K562 (cell line): ENCODE measurements at regions not wholly inside any gene's neighbourhood (a gene's known extent, or its start where the extent isn't known, plus 50 kb on each side); places are given as distances from the start of the nearest gene placed in this dataset.

Experiments
- ATAC-seq: fragments of 200-7000 bp; cut with Tn5 transposase; 3 replicates; pipeline ENCODE4 v1.9.1; 2020; ENCODE audit warnings: moderate library complexity
- BruUV-seq: library from RNA; stranded (reverse); fragments of 400-500 nt; replicated peaks from 2 replicates; lab custom pipeline; 2021; lab: Mats Ljungman, UMichigan
- CTCF ChIA-PET: fragments of 300-600 bp; formaldehyde crosslinking; extraction: SDS; loops from one replicate; lab custom pipeline; 2021; ENCODE audit warnings: low intra/inter-chr PET ratio; lab: Yijun Ruan, JAX
- POLR2A ChIA-PET: fragments of 300-600, 350-650 bp; sonication (Branson Sonifier 250); formaldehyde crosslinking; extraction: SDS; loops from one replicate; lab custom pipeline; 2021; ENCODE audit warnings: antibody characterized with exemption, inconsistent platforms; lab: Yijun Ruan, JAX
- DNase-seq, 4 experiments: peaks; one replicate each; pipeline versions ENCODE4 v3.0.0 to v3.0.0-alpha.2; 2011 to 2018; ENCODE audit warnings: low spot score in 3 of 4, mixed read lengths in 3 of 4; ENCODE audit errors: extremely low read depth in 1 of 4
- FAIRE-seq: peaks from 2 replicates; lab custom pipeline; 2011; peaks lifted over from hg19 to GRCh38; lab: Jason Lieb, UNC
- H2AFZ ChIP-seq: 2 replicates; pipeline ENCODE4 v1.6.0; 2011; ENCODE audit warnings: low read depth, low read length, control low read depth, inconsistent platforms
- H3K27ac ChIP-seq: fragments of 200-600 bp; 3 replicates; pipeline ENCODE4 v1.8.0; 2011; ENCODE audit warnings: low read depth, mild to moderate bottlenecking, control low read depth, inconsistent platforms, low read length, moderate library complexity, mixed read lengths; ENCODE audit errors: extremely low read depth
- H3K27me3 ChIP-seq, 2 experiments: fragments of 300-600 bp in 1 of 2; 2 replicates in 1 of 2; 3 replicates in 1 of 2; pipeline versions ENCODE4 v1.6.0 to v1.8.0; 2011; ENCODE audit warnings: inconsistent platforms in 2 of 2, low read length in 2 of 2, mild to moderate bottlenecking in 1 of 2, mixed read lengths in 1 of 2, moderate library complexity in 1 of 2; ENCODE audit not compliant: control insufficient read depth in 2 of 2, insufficient read depth in 2 of 2
- H3K36me3 ChIP-seq: fragments of 300-600 bp; 3 replicates; pipeline ENCODE4 v1.8.0; 2011; ENCODE audit warnings: mild to moderate bottlenecking, low read length, inconsistent platforms; ENCODE audit not compliant: control insufficient read depth, insufficient read depth
- H3K4me1 ChIP-seq, 2 experiments: fragments of 200-600 bp in 1 of 2; replicated peaks in 1 of 2; 2 replicates in 1 of 2; 3 replicates in 1 of 2; pipeline versions ENCODE4 v1.5.1 to v1.8.0; 2011; ENCODE audit warnings: inconsistent platforms in 2 of 2, low read length in 2 of 2, mild to moderate bottlenecking in 1 of 2, mixed read lengths in 1 of 2, moderate library complexity in 1 of 2; ENCODE audit not compliant: control insufficient read depth in 2 of 2, insufficient read depth in 2 of 2
- H3K4me2 ChIP-seq: 2 replicates; pipeline ENCODE4 v1.6.1; 2011; ENCODE audit warnings: low read length, control low read depth, inconsistent platforms, mixed read lengths; ENCODE audit not compliant: insufficient read depth
- H3K4me3 ChIP-seq: fragments of 200-600 bp; sonication (generic), shearing (Covaris generic); 2 replicates; pipeline ENCODE4 v1.5.1; 2016; ENCODE audit warnings: control low read depth, inconsistent platforms
- H3K79me2 ChIP-seq: fragments of 200-600 bp; 3 replicates; pipeline ENCODE4 v1.8.0; 2011; ENCODE audit warnings: low read length, inconsistent platforms; ENCODE audit not compliant: control insufficient read depth, insufficient read depth
- H3K9ac ChIP-seq, 2 experiments: 2 replicates each; pipeline versions ENCODE4 v1.6.0 to v1.6.1; 2011; ENCODE audit warnings: low read depth in 2 of 2, low read length in 2 of 2, control low read depth in 1 of 2, inconsistent platforms in 1 of 2, mild to moderate bottlenecking in 1 of 2, mixed read lengths in 1 of 2; ENCODE audit not compliant: insufficient read depth in 1 of 2
- H3K9me1 ChIP-seq: one replicate; pipeline ENCODE4 v1.6.0; 2011; ENCODE audit warnings: inconsistent platforms, mild to moderate bottlenecking, low read length, moderate library complexity; ENCODE audit not compliant: control insufficient read depth, insufficient read depth
- H3K9me3 ChIP-seq: replicated peaks from 2 replicates; pipeline ENCODE4 v1.5.1; 2011; ENCODE audit warnings: low read depth, low read length, inconsistent platforms; ENCODE audit not compliant: control insufficient read depth, insufficient read depth
- H4K20me1 ChIP-seq: replicated peaks from 2 replicates; pipeline ENCODE4 v1.6.1; 2011; ENCODE audit warnings: low read length, inconsistent platforms, mixed read lengths; ENCODE audit not compliant: control insufficient read depth, insufficient read depth
- CBX5 ChIP-seq: IDR thresholded peaks from 2 replicates; pipeline ENCODE4 v1.6.1; 2014; ENCODE audit warnings: low read depth, borderline replicate concordance
- ERF ChIP-seq: fragments of 450-650 bp; formaldehyde crosslinking; IDR thresholded peaks from 2 replicates; pipeline ENCODE4 v1.4.0; 2020; ENCODE audit warnings: mild to moderate bottlenecking, mixed read lengths
- FOXM1 ChIP-seq, 2 experiments: fragments of 450-650 bp in 1 of 2; sonication (generic) in 1 of 2; formaldehyde crosslinking in 1 of 2; IDR thresholded peaks; 2 replicates each; pipeline versions ENCODE4 v1.6.1 to v1.9.0; 2017 to 2022; ENCODE audit warnings: low read depth in 2 of 2, mild to moderate bottlenecking in 2 of 2, missing genetic modification reagents in 1 of 2, moderate library complexity in 1 of 2
- HNRNPLL ChIP-seq: fragments of 200-400 bp; formaldehyde crosslinking; IDR thresholded peaks from 2 replicates; pipeline ENCODE4 v1.6.1; 2017; ENCODE audit warnings: low read length, low read depth, mild to moderate bottlenecking; ENCODE audit not compliant: poor library complexity, severe bottlenecking
- ILK ChIP-seq: fragments of 450-650 bp; IDR thresholded peaks from 2 replicates; pipeline ENCODE4 v1.6.1; 2016; ENCODE audit warnings: missing genetic modification characterization, low read depth, mild to moderate bottlenecking, missing compliant biosample characterization, moderate library complexity, borderline replicate concordance
- NBN ChIP-seq: fragments of 450-650 bp; IDR thresholded peaks from 2 replicates; pipeline ENCODE4 v1.6.1; 2016; ENCODE audit warnings: low read depth, mild to moderate bottlenecking
- NCOA1 ChIP-seq: fragments of 450-650 bp; IDR thresholded peaks from 2 replicates; pipeline ENCODE4 v1.6.1; 2016; ENCODE audit warnings: low read depth
- RBFOX2 ChIP-seq: fragments of 200-400 bp; formaldehyde crosslinking; IDR thresholded peaks from 2 replicates; pipeline ENCODE4 v1.6.1; 2017; ENCODE audit warnings: low read depth, mild to moderate bottlenecking, low read length, moderate library complexity
- U2AF1 ChIP-seq: fragments of 200-400 bp; formaldehyde crosslinking; optimal IDR thresholded peaks from 2 replicates; pipeline ENCODE3; 2017; ENCODE audit warnings: mild to moderate bottlenecking, low read depth, low read length, moderate library complexity
- ZNF263 ChIP-seq: sonication (generic); formaldehyde crosslinking; IDR thresholded peaks from 2 replicates; pipeline ENCODE4 v1.8.0; 2022; ENCODE audit warnings: mild to moderate bottlenecking, missing genetic modification reagents, borderline replicate concordance
- WGBS: fragments of 100-300 bp; shearing (Covaris generic); methylation state at CpG from one replicate; pipeline ENCODE4 v1.1.6; 2016; ENCODE audit warnings: low coverage, mixed read lengths; ENCODE audit not compliant: insufficient coverage; ENCODE audit errors: missing lambda C conversion rate; 5-methylcytosine and 5-hydroxymethylcytosine counted together
- in situ Hi-C: fragments of 300-500 bp; cut with MboI; formaldehyde crosslinking; loops from 4 replicates; pipeline ENCODE4 v1.15.0; 2018; ENCODE audit warnings: inconsistent platforms, mixed read lengths
- intact Hi-C: fragments of 100-400 bp; cut with micrococcal nuclease; formaldehyde crosslinking; loops from 2 replicates; pipeline ENCODE4 v1.14.2; 2022

- no peak overlapping the region for H3K9ac ChIP-seq
- H3K9me1 ChIP-seq, result no peaks in the 10 kb centered on the region
- H4K20me1 ChIP-seq, result no peaks in the 10 kb centered on the region
- no peaks in the 10 kb centered on the region for H3K79me2 ChIP-seq
- ATAC-seq, result no peak
- FAIRE-seq, result no peak
- no peak overlapping the region for H2AFZ ChIP-seq
- H3K36me3 ChIP-seq, result no peaks in the 10 kb centered on the region
- no peak overlapping the region for H3K4me3 ChIP-seq
- DNase-seq, result no peak
- H3K27me3 ChIP-seq, result no peaks in the 10 kb centered on the region
- intact Hi-C loops (no loop called here), in situ Hi-C loops (no loop called here)
- CTCF ChIA-PET, result no interaction called here
- POLR2A ChIA-PET, result no interaction called here
- no peaks in the 10 kb centered on the region for H3K9me3 ChIP-seq
- WGBS, result 0% methylated on average over 1 of the region's 1 CpG
- H3K4me2 ChIP-seq, result no peak overlapping the region
- no peaks in the 10 kb centered on the region for H3K4me1 ChIP-seq
- TF ChIP-seq ERF (CRISPR knock-in tag), result no peak
- TF ChIP-seq NCOA1, result no peak
- TF ChIP-seq NBN, result no peak
- no peak for TF ChIP-seq ZNF263 (CRISPR knock-in tag)
- no peak for TF ChIP-seq FOXM1 (IDR thresholded peaks at IDR 0.05; ENCODE audit: low read depth)
- no peak for TF ChIP-seq FOXM1 (CRISPR knock-in tag; IDR thresholded peaks at IDR 0.05; ENCODE audit: low read depth)
- no peak for TF ChIP-seq RBFOX2
- no peak for TF ChIP-seq U2AF1
- no peak for TF ChIP-seq CBX5
- TF ChIP-seq HNRNPLL, result no peak
- TF ChIP-seq ILK, result no peak
- no peak overlapping the region for H3K27ac ChIP-seq
- BruUV-seq, result no TSS peak
These were observed 105.1 kb upstream of the ADCY1 start for GRCh38 chr7:45469103-45469502.
